H1 (cell line): ENCODE measurements at regions not wholly inside any gene's neighbourhood (a gene's known extent, or its start where the extent isn't known, plus 50 kb on each side); places are given as distances from the start of the nearest gene placed in this dataset.

Experiments used
- CTCF ChIA-PET: fragments of 300-600 bp; sonication (Branson Sonifier 250); formaldehyde crosslinking; loops from one replicate; lab custom pipeline; 2021; ENCODE audit not compliant: partially characterized antibody; lab: Charles Lee
- POLR2A ChIA-PET: fragments of 300-600 bp; sonication (Branson Sonifier 250); formaldehyde crosslinking; loops from one replicate; lab custom pipeline; 2021; ENCODE audit warnings: inconsistent platforms; ENCODE audit not compliant: partially characterized antibody; lab: Charles Lee
- DNase-seq, 2 experiments: peaks; one replicate each; pipeline versions ENCODE4 v3.0.0 to v3.0.0-alpha.2; 2010 to 2022; ENCODE audit warnings: low spot score in 2 of 2, low read depth in 1 of 2, mixed read lengths in 1 of 2
- FAIRE-seq: peaks from 2 replicates; lab custom pipeline; 2011; peaks lifted over from hg19 to GRCh38; lab: Jason Lieb, UNC
- H2AFZ ChIP-seq: 2 replicates; pipeline ENCODE4 v1.8.1; 2012; ENCODE audit warnings: low read length, inconsistent platforms
- H2AK5ac ChIP-seq: 2 replicates; pipeline ENCODE4 v1.6.1; 2013; ENCODE audit warnings: low read depth, low read length
- H2BK120ac ChIP-seq: replicated peaks from 2 replicates; pipeline ENCODE3; 2013; ENCODE audit warnings: low read depth, low read length, inconsistent platforms
- H2BK12ac ChIP-seq: 2 replicates; pipeline ENCODE4 v1.6.1; 2013; ENCODE audit warnings: low read depth, low read length
- H2BK15ac ChIP-seq: 2 replicates; pipeline ENCODE4 v1.6.1; 2013; ENCODE audit warnings: low read length
- H2BK20ac ChIP-seq: 2 replicates; pipeline ENCODE4 v1.6.1; 2013; ENCODE audit warnings: low read length
- H2BK5ac ChIP-seq: 2 replicates; pipeline ENCODE4 v1.6.1; 2013; ENCODE audit warnings: low read depth, low read length
- H3K14ac ChIP-seq: 2 replicates; pipeline ENCODE4 v1.6.1; 2013; ENCODE audit warnings: inconsistent platforms; ENCODE audit not compliant: insufficient read length
- H3K18ac ChIP-seq: 2 replicates; pipeline ENCODE4 v1.6.1; 2013; ENCODE audit warnings: low read length; ENCODE audit errors: extremely low read depth
- H3K23ac ChIP-seq: 2 replicates; pipeline ENCODE4 v1.6.1; 2013; ENCODE audit warnings: inconsistent platforms; ENCODE audit not compliant: insufficient read length
- H3K23me2 ChIP-seq: 2 replicates; pipeline ENCODE4 v1.6.1; 2013; ENCODE audit warnings: low read depth, low read length
- H3K27ac ChIP-seq: 2 replicates; pipeline ENCODE4 v1.6.1; 2011; ENCODE audit warnings: low read depth, low read length, inconsistent platforms
- H3K27me3 ChIP-seq, 4 experiments: replicated peaks in 1 of 4; 1 replicate in 1 of 4; 2 replicates in 3 of 4; pipeline versions ENCODE4 v1.6.1 to v1.8.1; 2011 to 2013; ENCODE audit warnings: low read length in 3 of 4, mild to moderate bottlenecking in 3 of 4, inconsistent platforms in 2 of 4, mixed read lengths in 2 of 4, moderate library complexity in 1 of 4; ENCODE audit not compliant: control insufficient read depth in 3 of 4, insufficient read depth in 3 of 4; ENCODE audit errors: extremely low read depth in 1 of 4
- H3K36me3 ChIP-seq, 4 experiments: 2 replicates each; pipeline versions ENCODE4 v1.6.1 to v1.8.1; 2011 to 2013; ENCODE audit warnings: mild to moderate bottlenecking in 4 of 4, low read length in 3 of 4, moderate library complexity in 2 of 4, control low read depth in 1 of 4, inconsistent platforms in 1 of 4; ENCODE audit not compliant: insufficient read depth in 4 of 4, control insufficient read depth in 2 of 4
- H3K4ac ChIP-seq: replicated peaks from 2 replicates; pipeline ENCODE3; 2013; ENCODE audit warnings: low read length, low read depth, mixed read lengths, inconsistent platforms; ENCODE audit not compliant: insufficient read length
- H3K4me1 ChIP-seq, 4 experiments: replicated peaks in 1 of 4; 1 replicate in 1 of 4; 2 replicates in 3 of 4; pipeline versions ENCODE4 v1.6.1 to v1.8.1; 2011 to 2013; ENCODE audit warnings: low read length in 3 of 4, inconsistent platforms in 2 of 4, mixed read lengths in 1 of 4; ENCODE audit not compliant: insufficient read depth in 4 of 4, control insufficient read depth in 3 of 4
- H3K4me2 ChIP-seq, 2 experiments: 2 replicates each; pipeline versions ENCODE4 v1.6.1 to v1.8.1; 2011 to 2013; ENCODE audit warnings: low read depth in 2 of 2, low read length in 2 of 2, control low read depth in 1 of 2, inconsistent platforms in 1 of 2, mild to moderate bottlenecking in 1 of 2; ENCODE audit not compliant: insufficient read depth in 1 of 2
- H3K4me3 ChIP-seq, 4 experiments: fragments of 200-600, 300-600 bp in 1 of 4; sonication (generic), shearing (Covaris generic), sonication (Bioruptor Twin) in 1 of 4; 2 replicates each; pipeline versions ENCODE4 v1.5.1 to v1.8.1; 2011 to 2016; ENCODE audit warnings: low read length in 4 of 4, low read depth in 3 of 4, control low read depth in 2 of 4, inconsistent platforms in 2 of 4, mild to moderate bottlenecking in 2 of 4, mixed read lengths in 1 of 4, moderate library complexity in 1 of 4; ENCODE audit not compliant: insufficient read depth in 2 of 4; ENCODE audit errors: extremely low read depth in 1 of 4
- H3K56ac ChIP-seq: replicated peaks from 2 replicates; pipeline ENCODE3; 2013; ENCODE audit warnings: low read depth, mild to moderate bottlenecking, mixed read lengths, low read length, inconsistent platforms; ENCODE audit not compliant: insufficient read length
- H3K79me1 ChIP-seq: 2 replicates; pipeline ENCODE4 v1.6.1; 2013; ENCODE audit warnings: low read depth, low read length, control low read depth
- H3K79me2 ChIP-seq, 2 experiments: 2 replicates each; pipeline versions ENCODE4 v1.6.1 to v1.8.1; 2012 to 2013; ENCODE audit warnings: low read length in 2 of 2, mild to moderate bottlenecking in 2 of 2, inconsistent platforms in 1 of 2; ENCODE audit not compliant: insufficient read depth in 2 of 2, control insufficient read depth in 1 of 2
- H3K9ac ChIP-seq, 4 experiments: replicated peaks in 1 of 4; 1 replicate in 1 of 4; 2 replicates in 3 of 4; pipeline versions ENCODE4 v1.6.1 to v1.8.1; 2011 to 2013; ENCODE audit warnings: low read depth in 3 of 4, low read length in 3 of 4, control low read depth in 2 of 4, mild to moderate bottlenecking in 2 of 4, moderate library complexity in 2 of 4, inconsistent platforms in 1 of 4; ENCODE audit errors: extremely low read depth in 1 of 4
- H3K9me3 ChIP-seq, 2 experiments: 2 replicates each; pipeline versions ENCODE4 v1.6.1 to v1.8.1; 2012 to 2013; ENCODE audit warnings: mild to moderate bottlenecking in 2 of 2, moderate library complexity in 2 of 2, control low read depth in 1 of 2, inconsistent platforms in 1 of 2, low read depth in 1 of 2, low read length in 1 of 2, mixed read lengths in 1 of 2; ENCODE audit not compliant: insufficient read depth in 2 of 2
- H4K20me1 ChIP-seq, 2 experiments: replicated peaks in 1 of 2; 2 replicates each; pipeline versions ENCODE3 to v1.8.1; 2011 to 2013; ENCODE audit warnings: inconsistent platforms in 2 of 2, low read length in 2 of 2, mild to moderate bottlenecking in 1 of 2; ENCODE audit not compliant: insufficient read depth in 2 of 2, control insufficient read depth in 1 of 2
- H4K5ac ChIP-seq: 2 replicates; pipeline ENCODE4 v1.6.1; 2013; ENCODE audit warnings: low read length, low read depth, mixed read lengths, inconsistent platforms; ENCODE audit not compliant: insufficient read length
- H4K8ac ChIP-seq: 2 replicates; pipeline ENCODE4 v1.8.0; 2013; ENCODE audit warnings: mild to moderate bottlenecking, moderate library complexity, low read length, inconsistent platforms; ENCODE audit not compliant: insufficient read depth; ENCODE audit errors: extremely low read depth
- H4K91ac ChIP-seq: replicated peaks from 2 replicates; pipeline ENCODE3; 2013; ENCODE audit warnings: low read length, mixed read lengths, inconsistent platforms; ENCODE audit not compliant: insufficient read length
- ATF3 ChIP-seq: IDR thresholded peaks from 2 replicates; pipeline ENCODE4 v1.6.1; 2011; ENCODE audit warnings: low read depth, mild to moderate bottlenecking, low read length; ENCODE audit not compliant: insufficient read depth
- CBX8 ChIP-seq: fragments of 300-800, 300-1000 bp; sonication (generic); IDR thresholded peaks from 2 replicates; pipeline ENCODE4 v1.7.1; 2016; ENCODE audit warnings: low read depth, low read length, borderline replicate concordance
- CHD2 ChIP-seq: IDR thresholded peaks from 2 replicates; pipeline ENCODE4 v1.6.1; 2012; ENCODE audit warnings: low read length, improper control_type of control experiment
- JUN ChIP-seq: IDR thresholded peaks from 2 replicates; pipeline ENCODE4 v1.6.1; 2011; ENCODE audit warnings: low read depth, mild to moderate bottlenecking, improper control_type of control experiment, low read length
- JUND ChIP-seq: IDR thresholded peaks from 2 replicates; pipeline ENCODE4 v1.6.1; 2011; ENCODE audit warnings: mild to moderate bottlenecking, improper control_type of control experiment, low read length
- KDM4A ChIP-seq: IDR thresholded peaks from one replicate; pipeline ENCODE4 v1.7.1; 2012; ENCODE audit warnings: low read depth, mild to moderate bottlenecking, moderate library complexity, low read length, inconsistent platforms; ENCODE audit not compliant: severe bottlenecking
- KDM5A ChIP-seq: fragments of 200-600 bp; IDR thresholded peaks from 2 replicates; pipeline ENCODE4 v1.7.1; 2012; ENCODE audit warnings: mild to moderate bottlenecking, low read length, inconsistent platforms, mixed read lengths
- POLR2A ChIP-seq, 2 experiments: IDR thresholded peaks; 1 replicate in 1 of 2; 2 replicates in 1 of 2; pipeline ENCODE4 v1.6.1; 2011; ENCODE audit warnings: low read depth in 2 of 2, low read length in 2 of 2, mild to moderate bottlenecking in 2 of 2; ENCODE audit errors: control extremely low read depth in 1 of 2
- SP4 ChIP-seq: IDR thresholded peaks from 2 replicates; pipeline ENCODE4 v1.6.1; 2012; ENCODE audit warnings: low read length, inconsistent platforms
- TBP ChIP-seq: IDR thresholded peaks from 2 replicates; pipeline ENCODE4 v1.6.1; 2011; ENCODE audit warnings: low read depth, low read length, improper control_type of control experiment
- WGBS, 2 experiments: shearing (Covaris generic) in 1 of 2; methylation state at CpG; one replicate each; pipeline versions ENCODE4 v1.1.6 to v1.1.7; 2013 to 2015; ENCODE audit warnings: low lambda C conversion rate in 2 of 2, mixed read lengths in 2 of 2, inconsistent platforms in 1 of 2, low coverage in 1 of 2, missing lambda C conversion rate in 1 of 2; ENCODE audit not compliant: insufficient replicate concordance in 2 of 2, insufficient coverage in 1 of 2, insufficient read length in 1 of 2; ENCODE audit errors: extremely low coverage in 1 of 2, missing lambda C conversion rate in 1 of 2; 5-methylcytosine and 5-hydroxymethylcytosine counted together

GRCh38 chr16:76940251-76940650 lies 250.7 kb upstream of the MON1B start:
- Histone ChIP-seq H3K4me3 (no peak overlapping the region), H2BK12ac (no peak overlapping the region), H3K23ac (no peak overlapping the region), H2BK20ac (no peak overlapping the region), H3K14ac (no peak overlapping the region), H3K56ac (no peak overlapping the region), H2AK5ac (no peak overlapping the region), H2BK15ac (no peak overlapping the region), H4K20me1 (no peaks in the 10 kb centered on the region), H2AFZ (no peak overlapping the region), H3K79me2 (no peaks in the 10 kb centered on the region), H3K9ac (no peak overlapping the region), H3K27me3 (no peaks in the 10 kb centered on the region), H3K79me1 (no peaks in the 10 kb centered on the region), H3K9me3 (no peaks in the 10 kb centered on the region), H3K23me2 (no peaks in the 10 kb centered on the region), H4K91ac (no peak overlapping the region), H3K4me1 (no peaks in the 10 kb centered on the region), H2BK120ac (no peak overlapping the region), H3K27ac (no peak overlapping the region), H4K5ac (no peak overlapping the region), H3K36me3 (no peaks in the 10 kb centered on the region), H2BK5ac (no peak overlapping the region), H3K4ac (no peak overlapping the region), H3K18ac (no peak overlapping the region), H3K4me2 (no peak overlapping the region), H4K8ac (no peak overlapping the region)
- DNase-seq (no peak), FAIRE-seq (no peak)
- CTCF ChIA-PET = interaction anchor here (1.2 to 1.3 kb wide), 2 partner anchors 17 to 23 kb away, joined by 3 read pairs; no protein-coding TSS in a partner anchor
- POLR2A ChIA-PET = no interaction called here
- 91% methylated on average over 1 of the region's 1 CpG; no CpG with 5 or more reads in 1 of the 2 experiments for WGBS, 2 experiments
- no peak for TF ChIP-seq KDM5A
- no peak for TF ChIP-seq SP4
- no peak for TF ChIP-seq ATF3
- TF ChIP-seq CHD2 = no peak
- no peak for TF ChIP-seq JUN
- no peak for TF ChIP-seq JUND
- TF ChIP-seq KDM4A = no peak
- TF ChIP-seq TBP = no peak
- no peak for TF ChIP-seq POLR2A (IDR thresholded peaks at IDR 0.05; ENCODE audit: control extremely low read depth in 1 of 2, low read depth in 2 of 2, low read length in 2 of 2)
- no peak for TF ChIP-seq CBX8
